HG02610 (cell line): ENCODE measurements at regions not wholly inside any gene's neighbourhood (a gene's known extent, or its start where the extent isn't known, plus 50 kb on each side); places are given as distances from the start of the nearest gene placed in this dataset.
"Not testable (repeated sequence)": the region's sequence is repeated elsewhere in the genome, so short reads cannot be mapped to it uniquely, and the experiment has no call there.

Experiments
- ATAC-seq: cut with Tn5 transposase; IDR thresholded peaks from one replicate; pipeline ENCODE4 v1.9.1; 2021; ENCODE audit warnings: mild to moderate bottlenecking, moderate library complexity; ENCODE audit not compliant: unreplicated experiment

- ATAC-seq: no peak
These were observed 1058.9 kb downstream of the UQCRFS1 start for GRCh38 chr19:28154077-28154476.

GRCh38 chr19:28153123-28153522, 1059.8 kb downstream of the UQCRFS1 start:
- ATAC-seq: no peak

GRCh38 chr19:28152195-28152594, 1060.8 kb downstream of the UQCRFS1 start:
- no peak for ATAC-seq

GRCh38 chr19:28150129-28150528, 1062.8 kb downstream of the UQCRFS1 start:
- no peak for ATAC-seq

GRCh38 chr19:28148554-28148953, 1064.4 kb downstream of the UQCRFS1 start:
- no peak for ATAC-seq

GRCh38 chr19:28142258-28142657, 1070.7 kb downstream of the UQCRFS1 start:
- ATAC-seq: no peak

GRCh38 chr19:28140201-28140600, 1072.8 kb downstream of the UQCRFS1 start:
- no peak for ATAC-seq

- no peak for ATAC-seq
These were observed 1075.2 kb downstream of the UQCRFS1 start for GRCh38 chr19:28137772-28138171.

GRCh38 chr19:28136796-28137195, 1076.2 kb downstream of the UQCRFS1 start:
- no peak for ATAC-seq

GRCh38 chr19:28135825-28136224, 1077.1 kb downstream of the UQCRFS1 start:
- ATAC-seq: no peak

GRCh38 chr19:28134311-28134710, 1078.6 kb downstream of the UQCRFS1 start:
- no peak for ATAC-seq

GRCh38 chr19:28130881-28131280, 1082.1 kb downstream of the UQCRFS1 start:
- not testable (repeated sequence) for ATAC-seq

GRCh38 chr19:28130066-28130511, 1082.9 kb downstream of the UQCRFS1 start:
- no peak for ATAC-seq

- ATAC-seq: no peak
These were observed 1084.6 kb downstream of the UQCRFS1 start for GRCh38 chr19:28128341-28128740.

- ATAC-seq: no peak
These were observed 1086.6 kb downstream of the UQCRFS1 start for GRCh38 chr19:28126135-28126898.

GRCh38 chr19:28122734-28123133, 1090.2 kb downstream of the UQCRFS1 start:
- ATAC-seq: no peak

GRCh38 chr19:28118235-28118634, 1094.7 kb downstream of the UQCRFS1 start:
- no peak for ATAC-seq

GRCh38 chr19:28117143-28117542, 1095.8 kb downstream of the UQCRFS1 start:
- no peak for ATAC-seq

- ATAC-seq: not testable (repeated sequence)
These were observed 1096.6 kb downstream of the UQCRFS1 start for GRCh38 chr19:28116379-28116778.

- ATAC-seq: no peak
These were observed 1109.0 kb downstream of the UQCRFS1 start for GRCh38 chr19:28103921-28104320.

- not testable (repeated sequence) for ATAC-seq
These were observed 1128.2 kb downstream of the UQCRFS1 start for GRCh38 chr19:28084659-28085157.

GRCh38 chr19:28076628-28077027, 1136.3 kb downstream of the UQCRFS1 start:
- ATAC-seq: no peak

GRCh38 chr19:28075229-28075628, 1137.7 kb downstream of the UQCRFS1 start:
- ATAC-seq: no peak
